ENCODE measurements at regions not wholly inside any gene's neighbourhood (a gene's known extent, or its start where the extent isn't known, plus 50 kb on each side); places are given as distances from the start of the nearest gene placed in this dataset.
A peak's percentile ranks its signal among the peaks of the same experiment; 100 is the strongest.

GRCh38 chr2:20520128-20520527, 73.3 kb downstream of the RHOB start:
- TF ChIP-seq POLR2A (IDR thresholded peaks at IDR 0.05) (no peak), POLR2AphosphoS5 (IDR thresholded peaks at IDR 0.05) (no peak)
- TF ChIP-seq, protein P1, sequence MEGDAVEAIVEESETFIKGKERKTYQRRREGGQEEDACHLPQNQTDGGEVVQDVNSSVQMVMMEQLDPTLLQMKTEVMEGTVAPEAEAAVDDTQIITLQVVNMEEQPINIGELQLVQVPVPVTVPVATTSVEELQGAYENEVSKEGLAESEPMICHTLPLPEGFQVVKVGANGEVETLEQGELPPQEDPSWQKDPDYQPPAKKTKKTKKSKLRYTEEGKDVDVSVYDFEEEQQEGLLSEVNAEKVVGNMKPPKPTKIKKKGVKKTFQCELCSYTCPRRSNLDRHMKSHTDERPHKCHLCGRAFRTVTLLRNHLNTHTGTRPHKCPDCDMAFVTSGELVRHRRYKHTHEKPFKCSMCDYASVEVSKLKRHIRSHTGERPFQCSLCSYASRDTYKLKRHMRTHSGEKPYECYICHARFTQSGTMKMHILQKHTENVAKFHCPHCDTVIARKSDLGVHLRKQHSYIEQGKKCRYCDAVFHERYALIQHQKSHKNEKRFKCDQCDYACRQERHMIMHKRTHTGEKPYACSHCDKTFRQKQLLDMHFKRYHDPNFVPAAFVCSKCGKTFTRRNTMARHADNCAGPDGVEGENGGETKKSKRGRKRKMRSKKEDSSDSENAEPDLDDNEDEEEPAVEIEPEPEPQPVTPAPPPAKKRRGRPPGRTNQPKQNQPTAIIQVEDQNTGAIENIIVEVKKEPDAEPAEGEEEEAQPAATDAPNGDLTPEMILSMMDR (IDR thresholded peaks at IDR 0.05 in 8 of 11, conservative IDR thresholded peaks at IDR 0.05 in 3 of 11), result no peak
- DNase-seq, result peak; percentile 51
- peaks cover 7 to 22% (median 11%) of the 10 kb centered on the region in 6 donors for H3K4me1 ChIP-seq
- H3K9me3 ChIP-seq, result peaks cover 0 to 2% (median 0%) of the 10 kb centered on the region in 8 donors
- 88 to 97% (median 93%) methylated on average over 9 to 10 of the region's 10 CpGs for WGBS, 5 donors
- no peak overlapping the region for H3K4me3 ChIP-seq
- no peak overlapping the region for H3K27ac ChIP-seq
- no peaks in the 10 kb centered on the region for H3K36me3 ChIP-seq
- intact Hi-C loops (cut with DNase I; ENCODE audit: low total_unique reads), result no loop called here
- H3K27me3 ChIP-seq (replicated peaks in 1 of 7), result peaks cover 0 to 4% (median 0%) of the 10 kb centered on the region in 7 donors

DNA sequence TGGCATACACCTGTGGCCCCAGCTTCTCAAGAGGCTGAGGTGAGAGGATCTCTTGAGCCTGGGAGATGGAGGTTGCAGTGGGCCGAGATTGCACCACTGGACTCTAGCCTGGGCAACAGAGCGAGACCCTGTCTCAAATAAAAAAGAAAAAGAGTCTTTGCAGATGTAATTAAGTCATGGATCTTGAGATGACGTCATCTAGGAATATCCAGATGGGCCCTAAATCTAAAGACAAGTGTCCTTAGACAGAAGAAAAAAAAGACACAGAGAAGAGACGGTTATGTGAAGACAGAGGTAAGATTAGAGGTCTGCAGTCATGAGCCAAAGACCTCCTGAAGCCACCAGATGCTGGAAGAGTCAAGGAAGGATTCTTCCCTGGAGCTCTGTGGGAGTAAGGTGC, 74.3 kb downstream of the RHOB start:
- WGBS, 5 donors, result 84 to 92% (median 89%) methylated on average over 4 of the region's 4 CpGs
- H3K27me3 ChIP-seq (replicated peaks in 1 of 7), result peaks cover 0 to 4% (median 0%) of the 10 kb centered on the region in 7 donors
- H3K36me3 ChIP-seq, result no peaks in the 10 kb centered on the region
- no peaks in the 10 kb centered on the region for H3K9me3 ChIP-seq
- H3K4me3 ChIP-seq, result no peak overlapping the region
- no peak for TF ChIP-seq POLR2A (IDR thresholded peaks at IDR 0.05)
- no peak for TF ChIP-seq POLR2AphosphoS5 (IDR thresholded peaks at IDR 0.05)
- TF ChIP-seq, protein P1 (IDR thresholded peaks at IDR 0.05 in 8 of 11, conservative IDR thresholded peaks at IDR 0.05 in 3 of 11), result no peak
- H3K27ac ChIP-seq, result no peak overlapping the region
- DNase-seq, result no peak
- H3K4me1 ChIP-seq, result peaks cover 8 to 30% (median 21%) of the 10 kb centered on the region in 6 donors
- intact Hi-C loops (cut with DNase I; ENCODE audit: low total_unique reads), result no loop called here

- no peak for DNase-seq
- Histone ChIP-seq H3K27ac (no peak overlapping the region), H3K36me3 (no peaks in the 10 kb centered on the region), H3K4me1 (peaks cover 8 to 30% (median 21%) of the 10 kb centered on the region in 6 donors), H3K27me3 (replicated peaks in 1 of 7) (peaks cover 0 to 4% (median 0%) of the 10 kb centered on the region in 7 donors), H3K9me3 (no peaks in the 10 kb centered on the region), H3K4me3 (no peak overlapping the region)
- intact Hi-C loops (cut with DNase I; ENCODE audit: low total_unique reads), result no loop called here
- TF ChIP-seq POLR2A (IDR thresholded peaks at IDR 0.05) (no peak), POLR2AphosphoS5 (IDR thresholded peaks at IDR 0.05) (no peak)
- TF ChIP-seq, protein P1 (IDR thresholded peaks at IDR 0.05 in 8 of 11, conservative IDR thresholded peaks at IDR 0.05 in 3 of 11), result no peak
- WGBS, 5 donors, result 80 to 89% (median 82%) methylated on average over 11 of the region's 11 CpGs
Observed at GRCh38 chr2:20521682-20522189, 74.9 kb downstream of the RHOB start.

GRCh38 chr2:20523073-20523798, 76.4 kb downstream of the RHOB start:
- Histone ChIP-seq H3K4me3 (no peak overlapping the region), H3K4me1 (peaks cover 8 to 35% (median 23%) of the 10 kb centered on the region in 6 donors), H3K9me3 (no peaks in the 10 kb centered on the region), H3K27me3 (replicated peaks in 1 of 7) (peaks cover 0 to 4% (median 0%) of the 10 kb centered on the region in 7 donors), H3K27ac (peak overlapping the region in 5 of 8 donors; percentile 27 to 80 (median 66)), H3K36me3 (no peaks in the 10 kb centered on the region)
- DNase-seq, result no peak
- no peak for TF ChIP-seq POLR2A (IDR thresholded peaks at IDR 0.05)
- TF ChIP-seq, protein P1 (IDR thresholded peaks at IDR 0.05 in 8 of 11, conservative IDR thresholded peaks at IDR 0.05 in 3 of 11), result no peak
- no peak for TF ChIP-seq POLR2AphosphoS5 (IDR thresholded peaks at IDR 0.05)
- WGBS, 5 donors, result 80 to 89% (median 84%) methylated on average over 8 of the region's 8 CpGs
- intact Hi-C loops (cut with DNase I; ENCODE audit: low total_unique reads), result no loop called here

All from spleen (tissue), 11 donors.